ENCODE measurements at regions not wholly inside any gene's neighbourhood (a gene's known extent, or its start where the extent isn't known, plus 50 kb on each side); places are given as distances from the start of the nearest gene placed in this dataset.

DNA sequence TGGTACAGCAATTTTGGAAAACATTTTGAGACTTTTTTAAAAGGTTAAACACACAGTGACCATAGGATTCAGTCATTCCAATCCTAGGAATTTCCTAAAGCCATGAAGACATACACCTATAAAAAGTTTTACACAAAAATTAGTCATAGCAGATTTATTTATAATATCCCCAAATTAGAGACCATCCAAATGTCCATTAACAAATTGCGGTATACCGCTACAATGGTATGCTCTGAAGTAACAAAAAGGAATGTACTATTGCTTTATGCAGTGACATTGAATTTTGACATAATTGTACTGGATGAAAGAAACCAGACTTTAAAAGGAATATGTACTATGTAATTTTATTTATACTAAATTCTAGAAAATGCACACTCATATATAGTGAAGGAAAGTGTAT is 362.8 kb downstream of the HGF start:
- Mint-ChIP-seq H3K9me3 (peaks cover 1 to 20% (median 2%) of the 10 kb centered on the region in 7 donors), H3K36me3 (no peaks in the 10 kb centered on the region), H3K27ac (no peak overlapping the region), H3K4me1 (no peaks in the 10 kb centered on the region), H3K4me3 (no peak overlapping the region), H3K27me3 (no peaks in the 10 kb centered on the region)
- Histone ChIP-seq H3K4me3 (ENCODE audit: low read depth, low read length) (no peak overlapping the region), H3K27ac (ENCODE audit: insufficient read depth, low read length, poor library complexity, severe bottlenecking) (no peak overlapping the region), H3K9me3 (ENCODE audit: control insufficient read depth in 2 of 2, low read length in 2 of 2) (no peaks in the 10 kb centered on the region), H3K4me1 (ENCODE audit: control insufficient read depth, insufficient read depth, low read length, poor library complexity, severe bottlenecking) (no peaks in the 10 kb centered on the region), H3K27me3 (ENCODE audit: control insufficient read depth, insufficient read depth, low read length) (no peaks in the 10 kb centered on the region), H3K36me3 (ENCODE audit: control insufficient read depth, insufficient read depth, low read length) (no peaks in the 10 kb centered on the region)
- no peak for ATAC-seq (ENCODE audit: low read depth in 2 of 2)
- no peak for DNase-seq

DNA sequence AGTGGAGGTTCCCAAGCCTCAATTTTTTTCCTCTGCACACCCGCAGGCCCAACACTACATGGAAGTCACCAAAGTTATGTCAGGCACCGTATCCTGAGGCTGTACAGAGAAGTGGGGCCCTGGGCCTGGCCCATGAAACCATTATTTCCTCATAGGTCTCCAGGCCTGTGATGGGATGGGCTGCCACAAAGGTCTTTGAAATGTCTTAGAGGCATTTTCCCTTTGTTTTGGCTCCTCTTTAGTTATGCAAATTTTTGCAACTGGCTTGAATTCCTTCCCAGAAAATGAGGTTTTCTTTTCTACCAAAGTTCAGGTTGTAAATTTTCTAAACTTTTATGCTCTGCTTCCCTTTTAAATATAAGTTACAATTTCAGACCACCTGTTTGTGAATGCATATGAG is 365.2 kb downstream of the HGF start:
- H3K27ac Mint-ChIP-seq = no peak overlapping the region
- H3K9me3 Mint-ChIP-seq = peaks cover 0 to 17% (median 4%) of the 10 kb centered on the region in 7 donors
- no peaks in the 10 kb centered on the region for H3K27me3 Mint-ChIP-seq
- ATAC-seq (ENCODE audit: low read depth in 2 of 2) (no peak), DNase-seq (no peak)
- H3K36me3 Mint-ChIP-seq = no peaks in the 10 kb centered on the region
- no peaks in the 10 kb centered on the region for H3K36me3 ChIP-seq (ENCODE audit: control insufficient read depth, insufficient read depth, low read length)
- no peaks in the 10 kb centered on the region for H3K9me3 ChIP-seq (ENCODE audit: control insufficient read depth in 2 of 2, low read length in 2 of 2)
- H3K27me3 ChIP-seq (ENCODE audit: control insufficient read depth, insufficient read depth, low read length) = no peaks in the 10 kb centered on the region
- no peaks in the 10 kb centered on the region for H3K4me1 Mint-ChIP-seq
- no peaks in the 10 kb centered on the region for H3K4me1 ChIP-seq (ENCODE audit: control insufficient read depth, insufficient read depth, low read length, poor library complexity, severe bottlenecking)
- no peak overlapping the region for H3K4me3 ChIP-seq (ENCODE audit: low read depth, low read length)
- H3K27ac ChIP-seq (ENCODE audit: insufficient read depth, low read length, poor library complexity, severe bottlenecking) = no peak overlapping the region
- H3K4me3 Mint-ChIP-seq = no peak overlapping the region

DNA sequence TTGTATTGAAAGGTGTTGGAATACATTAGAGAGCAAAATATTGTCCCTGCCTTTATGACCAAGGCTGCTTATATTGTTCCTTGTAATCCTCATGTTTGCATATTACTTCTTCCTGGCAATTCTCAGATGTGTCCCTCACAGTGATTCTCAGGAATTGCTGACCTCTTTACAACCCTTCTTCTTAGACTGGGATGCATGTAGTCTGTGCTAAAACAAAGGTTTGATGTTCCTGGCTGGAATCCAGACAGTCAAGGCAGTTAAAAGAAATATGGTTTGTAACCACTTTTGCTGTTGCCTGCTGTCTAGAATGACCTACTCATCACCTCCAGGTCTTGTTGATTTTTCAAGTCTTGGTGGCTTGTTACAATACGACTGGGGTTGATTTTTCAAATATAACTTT is 367.6 kb downstream of the HGF start:
- H3K4me3 Mint-ChIP-seq = no peak overlapping the region

DNA sequence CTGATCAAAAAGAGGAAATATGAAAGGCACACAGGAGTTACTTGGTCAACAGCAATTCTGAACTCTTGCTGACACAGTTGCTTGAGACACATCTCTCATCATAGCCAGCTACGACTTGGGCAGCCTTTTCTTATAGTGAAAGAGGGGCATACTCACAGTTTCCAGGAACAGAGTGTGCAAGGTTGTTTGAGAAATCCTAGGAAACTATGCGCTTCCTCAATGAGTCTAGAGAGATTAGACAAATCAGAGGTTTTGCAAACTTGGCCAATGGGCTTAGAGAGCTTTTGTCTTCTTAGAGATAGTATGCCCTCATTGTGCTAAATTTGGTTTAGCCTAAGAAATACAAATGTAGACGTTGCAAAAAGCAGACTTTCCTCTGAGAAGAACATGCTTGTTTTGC is 370.4 kb downstream of the HGF start:
- no peak overlapping the region for H3K27ac Mint-ChIP-seq
- Histone ChIP-seq H3K36me3 (ENCODE audit: control insufficient read depth, insufficient read depth, low read length) (no peaks in the 10 kb centered on the region), H3K27me3 (ENCODE audit: control insufficient read depth, insufficient read depth, low read length) (no peaks in the 10 kb centered on the region), H3K9me3 (ENCODE audit: control insufficient read depth in 2 of 2, low read length in 2 of 2) (peaks cover 0 to 7% of the 10 kb centered on the region in 2 experiments), H3K4me3 (ENCODE audit: low read depth, low read length) (no peak overlapping the region), H3K27ac (ENCODE audit: insufficient read depth, low read length, poor library complexity, severe bottlenecking) (no peak overlapping the region), H3K4me1 (ENCODE audit: control insufficient read depth, insufficient read depth, low read length, poor library complexity, severe bottlenecking) (no peaks in the 10 kb centered on the region)
- ATAC-seq (ENCODE audit: low read depth in 2 of 2) (no peak), DNase-seq (no peak)
- no peaks in the 10 kb centered on the region for H3K36me3 Mint-ChIP-seq
- no peaks in the 10 kb centered on the region for H3K4me1 Mint-ChIP-seq
- no peak overlapping the region for H3K4me3 Mint-ChIP-seq
- no peaks in the 10 kb centered on the region for H3K27me3 Mint-ChIP-seq
- peaks cover 0 to 10% (median 3%) of the 10 kb centered on the region in 7 donors for H3K9me3 Mint-ChIP-seq

More for the DNA sequence above, 367.6 kb downstream of the HGF start:
- H3K4me1 Mint-ChIP-seq = no peaks in the 10 kb centered on the region
- Histone ChIP-seq H3K27ac (ENCODE audit: insufficient read depth, low read length, poor library complexity, severe bottlenecking) (no peak overlapping the region), H3K4me1 (ENCODE audit: control insufficient read depth, insufficient read depth, low read length, poor library complexity, severe bottlenecking) (no peaks in the 10 kb centered on the region), H3K36me3 (ENCODE audit: control insufficient read depth, insufficient read depth, low read length) (no peaks in the 10 kb centered on the region), H3K27me3 (ENCODE audit: control insufficient read depth, insufficient read depth, low read length) (no peaks in the 10 kb centered on the region), H3K4me3 (ENCODE audit: low read depth, low read length) (no peak overlapping the region), H3K9me3 (ENCODE audit: control insufficient read depth in 2 of 2, low read length in 2 of 2) (peaks cover 0 to 7% of the 10 kb centered on the region in 2 experiments)
- H3K27me3 Mint-ChIP-seq = no peaks in the 10 kb centered on the region
- ATAC-seq (ENCODE audit: low read depth in 2 of 2) (no peak), DNase-seq (no peak)
- H3K27ac Mint-ChIP-seq = no peak overlapping the region
- H3K9me3 Mint-ChIP-seq = peaks cover 0 to 13% (median 5%) of the 10 kb centered on the region in 7 donors
- H3K36me3 Mint-ChIP-seq = no peaks in the 10 kb centered on the region

DNA sequence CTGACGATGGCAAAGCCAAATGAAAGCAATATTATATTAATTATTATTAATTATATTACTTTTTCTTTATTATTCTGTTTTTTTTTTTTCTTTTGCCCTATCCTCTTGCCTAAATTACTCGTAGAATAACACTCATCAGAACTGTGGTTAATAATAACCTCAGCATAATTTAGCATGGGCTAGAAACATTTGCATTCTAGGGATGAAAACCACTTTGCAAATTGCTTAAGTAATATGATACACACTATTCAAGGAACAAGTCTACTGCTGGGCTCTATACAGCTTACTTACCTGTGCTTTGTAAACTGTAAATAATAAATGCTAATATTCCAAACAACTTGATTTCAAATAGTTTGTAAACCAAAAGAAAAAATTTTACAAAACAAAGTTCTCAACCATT is 375.8 kb downstream of the HGF start:
- DNase-seq = no peak

DNA sequence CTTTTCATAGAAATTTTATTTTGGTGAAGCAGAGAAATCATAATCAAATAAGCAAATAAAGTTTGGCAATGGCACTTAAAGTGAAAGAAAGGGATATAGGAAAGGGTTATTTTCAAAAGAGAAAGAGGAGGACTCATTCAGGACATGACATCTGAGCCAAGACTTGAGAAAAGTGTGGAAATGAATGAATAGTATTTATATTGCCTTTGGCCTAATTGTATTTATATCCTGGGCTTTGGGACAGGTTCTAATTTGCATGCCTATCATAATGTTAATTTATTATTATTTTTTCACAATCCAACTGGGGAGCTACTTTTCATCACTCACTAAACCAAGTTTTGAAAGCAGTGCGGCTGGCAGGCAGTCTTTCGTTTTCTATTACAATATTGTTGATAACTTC is 376.8 kb downstream of the HGF start:
- Mint-ChIP-seq H3K4me3 (no peak overlapping the region), H3K9me3 (peaks cover 2 to 6% (median 5%) of the 10 kb centered on the region in 7 donors), H3K36me3 (no peaks in the 10 kb centered on the region), H3K27me3 (no peaks in the 10 kb centered on the region), H3K4me1 (no peaks in the 10 kb centered on the region), H3K27ac (no peak overlapping the region)
- no peaks in the 10 kb centered on the region for H3K36me3 ChIP-seq (ENCODE audit: control insufficient read depth, insufficient read depth, low read length)
- H3K4me1 ChIP-seq (ENCODE audit: control insufficient read depth, insufficient read depth, low read length, poor library complexity, severe bottlenecking) = no peaks in the 10 kb centered on the region
- no peak overlapping the region for H3K27ac ChIP-seq (ENCODE audit: insufficient read depth, low read length, poor library complexity, severe bottlenecking)
- peaks cover 0 to 7% of the 10 kb centered on the region in 2 experiments for H3K9me3 ChIP-seq (ENCODE audit: control insufficient read depth in 2 of 2, low read length in 2 of 2)
- DNase-seq = no peak
- H3K27me3 ChIP-seq (ENCODE audit: control insufficient read depth, insufficient read depth, low read length) = no peaks in the 10 kb centered on the region
- no peak for ATAC-seq (ENCODE audit: low read depth in 2 of 2)
- H3K4me3 ChIP-seq (ENCODE audit: low read depth, low read length) = no peak overlapping the region

More for the DNA sequence above, 375.8 kb downstream of the HGF start:
- H3K4me3 ChIP-seq (ENCODE audit: low read depth, low read length) = no peak overlapping the region
- H3K36me3 ChIP-seq (ENCODE audit: control insufficient read depth, insufficient read depth, low read length) = no peaks in the 10 kb centered on the region
- H3K4me3 Mint-ChIP-seq = no peak overlapping the region
- no peaks in the 10 kb centered on the region for H3K36me3 Mint-ChIP-seq
- no peak for ATAC-seq (ENCODE audit: low read depth in 2 of 2)
- peaks cover 0 to 7% of the 10 kb centered on the region in 2 experiments for H3K9me3 ChIP-seq (ENCODE audit: control insufficient read depth in 2 of 2, low read length in 2 of 2)
- no peaks in the 10 kb centered on the region for H3K27me3 Mint-ChIP-seq
- no peaks in the 10 kb centered on the region for H3K4me1 ChIP-seq (ENCODE audit: control insufficient read depth, insufficient read depth, low read length, poor library complexity, severe bottlenecking)
- peaks cover 2 to 7% (median 5%) of the 10 kb centered on the region in 7 donors for H3K9me3 Mint-ChIP-seq
- H3K27ac Mint-ChIP-seq = no peak overlapping the region
- no peaks in the 10 kb centered on the region for H3K27me3 ChIP-seq (ENCODE audit: control insufficient read depth, insufficient read depth, low read length)
- no peaks in the 10 kb centered on the region for H3K4me1 Mint-ChIP-seq
- H3K27ac ChIP-seq (ENCODE audit: insufficient read depth, low read length, poor library complexity, severe bottlenecking) = no peak overlapping the region

DNA sequence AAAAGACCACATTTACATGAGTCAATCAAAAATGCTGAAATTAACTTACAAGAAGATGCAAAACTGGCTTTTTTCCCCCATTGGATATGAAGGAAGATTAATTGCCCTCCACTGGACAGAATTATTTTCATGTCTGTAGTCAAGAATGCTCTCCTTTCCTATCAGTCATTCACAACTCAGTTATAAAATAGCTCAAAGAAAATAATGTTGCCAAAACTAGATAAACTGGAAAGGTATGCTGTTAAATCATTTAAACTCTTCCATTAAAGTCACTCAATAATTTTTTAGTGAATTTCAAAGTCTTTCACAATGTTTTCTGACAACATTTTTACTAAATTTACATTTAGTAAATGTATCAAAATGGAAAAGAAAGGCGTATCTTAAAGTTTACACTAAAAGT is 384.5 kb downstream of the HGF start:
- Histone ChIP-seq H3K27me3 (ENCODE audit: control insufficient read depth, insufficient read depth, low read length) (no peaks in the 10 kb centered on the region), H3K27ac (ENCODE audit: insufficient read depth, low read length, poor library complexity, severe bottlenecking) (no peak overlapping the region), H3K9me3 (ENCODE audit: control insufficient read depth in 2 of 2, low read length in 2 of 2) (peaks cover 0 to 2% of the 10 kb centered on the region in 2 experiments), H3K4me3 (ENCODE audit: low read depth, low read length) (no peak overlapping the region), H3K36me3 (ENCODE audit: control insufficient read depth, insufficient read depth, low read length) (no peaks in the 10 kb centered on the region), H3K4me1 (ENCODE audit: control insufficient read depth, insufficient read depth, low read length, poor library complexity, severe bottlenecking) (no peaks in the 10 kb centered on the region)
- H3K9me3 Mint-ChIP-seq = peaks cover 5 to 25% (median 8%) of the 10 kb centered on the region in 7 donors
- no peaks in the 10 kb centered on the region for H3K4me1 Mint-ChIP-seq
- no peak overlapping the region for H3K27ac Mint-ChIP-seq
- ATAC-seq (ENCODE audit: low read depth in 2 of 2) (no peak), DNase-seq (no peak)
- no peak overlapping the region for H3K4me3 Mint-ChIP-seq
- H3K36me3 Mint-ChIP-seq = no peaks in the 10 kb centered on the region
- H3K27me3 Mint-ChIP-seq = no peaks in the 10 kb centered on the region

DNA sequence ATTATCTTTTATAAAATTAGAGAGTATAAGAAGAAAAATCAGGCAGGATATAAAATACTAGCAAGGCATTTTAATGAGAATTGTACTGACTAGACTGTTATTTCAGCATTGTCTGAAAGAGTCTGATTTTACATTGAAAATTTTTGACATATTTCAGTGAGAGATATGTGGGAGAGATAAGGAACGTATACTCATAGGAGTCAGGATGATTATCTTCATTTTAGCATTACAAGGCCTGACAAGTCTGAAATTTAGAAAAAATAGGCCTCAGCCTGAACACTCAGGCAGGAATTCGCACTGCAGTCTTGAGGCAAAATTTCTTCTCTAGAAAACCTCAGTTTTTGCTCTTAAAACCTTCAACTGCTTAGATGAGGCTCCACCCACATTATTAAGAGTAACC is 386.0 kb downstream of the HGF start:
- Histone ChIP-seq H3K27ac (ENCODE audit: insufficient read depth, low read length, poor library complexity, severe bottlenecking) (no peak overlapping the region), H3K4me1 (ENCODE audit: control insufficient read depth, insufficient read depth, low read length, poor library complexity, severe bottlenecking) (no peaks in the 10 kb centered on the region), H3K27me3 (ENCODE audit: control insufficient read depth, insufficient read depth, low read length) (no peaks in the 10 kb centered on the region), H3K9me3 (ENCODE audit: control insufficient read depth in 2 of 2, low read length in 2 of 2) (peaks cover 0 to 2% of the 10 kb centered on the region in 2 experiments), H3K36me3 (ENCODE audit: control insufficient read depth, insufficient read depth, low read length) (no peaks in the 10 kb centered on the region), H3K4me3 (ENCODE audit: low read depth, low read length) (no peak overlapping the region)
- Mint-ChIP-seq H3K27me3 (no peaks in the 10 kb centered on the region), H3K9me3 (peaks cover 5 to 25% (median 8%) of the 10 kb centered on the region in 7 donors), H3K36me3 (no peaks in the 10 kb centered on the region), H3K4me3 (no peak overlapping the region), H3K4me1 (no peaks in the 10 kb centered on the region), H3K27ac (no peak overlapping the region)
- DNase-seq = no peak
- no peak for ATAC-seq (ENCODE audit: low read depth in 2 of 2)

Measured in CD4-positive, CD25-positive, alpha-beta regulatory T cell (primary cell).